ENCODE measurements at regions not wholly inside any gene's neighbourhood (a gene's known extent, or its start where the extent isn't known, plus 50 kb on each side); places are given as distances from the start of the nearest gene placed in this dataset.

GRCh38 chr14:42011221-42011620 lies 404.5 kb downstream of the LRFN5 start:
- no peaks in the 10 kb centered on the region for H3K36me3 ChIP-seq (ENCODE audit: insufficient read depth, low read length)
- no peaks in the 10 kb centered on the region for H3K4me1 ChIP-seq (ENCODE audit: insufficient read depth, low read length)
- no peaks in the 10 kb centered on the region for H3K9me3 ChIP-seq (ENCODE audit: control insufficient read depth, insufficient read depth, low read length)
- no peak overlapping the region for H3K9ac ChIP-seq (ENCODE audit: low read depth, low read length)

- Histone ChIP-seq H3K4me1 (ENCODE audit: insufficient read depth, low read length) (no peaks in the 10 kb centered on the region), H3K36me3 (ENCODE audit: insufficient read depth, low read length) (no peaks in the 10 kb centered on the region), H3K9me3 (ENCODE audit: control insufficient read depth, insufficient read depth, low read length) (no peaks in the 10 kb centered on the region), H3K9ac (ENCODE audit: low read depth, low read length) (no peak overlapping the region)
Measured at GRCh38 chr14:42004321-42004720, 397.6 kb downstream of the LRFN5 start.

- no peak overlapping the region for H3K9ac ChIP-seq (ENCODE audit: low read depth, low read length)
- H3K4me1 ChIP-seq (ENCODE audit: insufficient read depth, low read length) = no peaks in the 10 kb centered on the region
- no peaks in the 10 kb centered on the region for H3K9me3 ChIP-seq (ENCODE audit: control insufficient read depth, insufficient read depth, low read length)
- H3K36me3 ChIP-seq (ENCODE audit: insufficient read depth, low read length) = no peaks in the 10 kb centered on the region
Measured at GRCh38 chr14:42002141-42002540, 395.5 kb downstream of the LRFN5 start.

- no peak overlapping the region for H3K9ac ChIP-seq (ENCODE audit: low read depth, low read length)
- no peaks in the 10 kb centered on the region for H3K36me3 ChIP-seq (ENCODE audit: insufficient read depth, low read length)
- H3K4me1 ChIP-seq (ENCODE audit: insufficient read depth, low read length) = no peaks in the 10 kb centered on the region
- no peaks in the 10 kb centered on the region for H3K9me3 ChIP-seq (ENCODE audit: control insufficient read depth, insufficient read depth, low read length)
Measured at GRCh38 chr14:42001431-42001830, 394.8 kb downstream of the LRFN5 start.

GRCh38 chr14:42000450-42000849 lies 393.8 kb downstream of the LRFN5 start:
- H3K9me3 ChIP-seq (ENCODE audit: control insufficient read depth, insufficient read depth, low read length) = no peaks in the 10 kb centered on the region
- H3K9ac ChIP-seq (ENCODE audit: low read depth, low read length) = no peak overlapping the region
- H3K36me3 ChIP-seq (ENCODE audit: insufficient read depth, low read length) = no peaks in the 10 kb centered on the region
- no peaks in the 10 kb centered on the region for H3K4me1 ChIP-seq (ENCODE audit: insufficient read depth, low read length)

GRCh38 chr14:41993687-41994086 lies 387.0 kb downstream of the LRFN5 start:
- Histone ChIP-seq H3K4me1 (ENCODE audit: insufficient read depth, low read length) (no peaks in the 10 kb centered on the region), H3K36me3 (ENCODE audit: insufficient read depth, low read length) (no peaks in the 10 kb centered on the region)

GRCh38 chr14:41986700-41987099 lies 380.0 kb downstream of the LRFN5 start:
- H3K4me1 ChIP-seq (ENCODE audit: insufficient read depth, low read length) = no peaks in the 10 kb centered on the region
- H3K36me3 ChIP-seq (ENCODE audit: insufficient read depth, low read length) = no peaks in the 10 kb centered on the region
- H3K9me3 ChIP-seq (ENCODE audit: control insufficient read depth, insufficient read depth, low read length) = no peaks in the 10 kb centered on the region
- H3K9ac ChIP-seq (ENCODE audit: low read depth, low read length) = no peak overlapping the region

More at GRCh38 chr14:41993687-41994086, 387.0 kb downstream of the LRFN5 start:
- H3K9me3 ChIP-seq (ENCODE audit: control insufficient read depth, insufficient read depth, low read length) = no peaks in the 10 kb centered on the region
- H3K9ac ChIP-seq (ENCODE audit: low read depth, low read length) = no peak overlapping the region

- H3K9me3 ChIP-seq (ENCODE audit: control insufficient read depth, insufficient read depth, low read length) = no peaks in the 10 kb centered on the region
- no peaks in the 10 kb centered on the region for H3K4me1 ChIP-seq (ENCODE audit: insufficient read depth, low read length)
- no peak overlapping the region for H3K9ac ChIP-seq (ENCODE audit: low read depth, low read length)
- H3K36me3 ChIP-seq (ENCODE audit: insufficient read depth, low read length) = no peaks in the 10 kb centered on the region
Measured at GRCh38 chr14:41986083-41986645, 379.5 kb downstream of the LRFN5 start.

- no peaks in the 10 kb centered on the region; the same call in 1 of the 2 replicates for H3K9me3 ChIP-seq (ENCODE audit: control insufficient read depth, insufficient read depth, low read length)
- no peaks in the 10 kb centered on the region; the same call in 1 of the 2 replicates for H3K36me3 ChIP-seq (ENCODE audit: insufficient read depth, low read length)
- no peaks in the 10 kb centered on the region for H3K4me1 ChIP-seq (ENCODE audit: insufficient read depth, low read length)
- H3K9ac ChIP-seq (ENCODE audit: low read depth, low read length) = no peak overlapping the region
Measured at GRCh38 chr14:41973178-41973577, 366.5 kb downstream of the LRFN5 start.

GRCh38 chr14:41972531-41972930 lies 365.9 kb downstream of the LRFN5 start:
- no peaks in the 10 kb centered on the region; the same call in 1 of the 2 replicates for H3K9me3 ChIP-seq (ENCODE audit: control insufficient read depth, insufficient read depth, low read length)
- H3K4me1 ChIP-seq (ENCODE audit: insufficient read depth, low read length) = no peaks in the 10 kb centered on the region
- no peaks in the 10 kb centered on the region; the same call in 1 of the 2 replicates for H3K36me3 ChIP-seq (ENCODE audit: insufficient read depth, low read length)
- H3K9ac ChIP-seq (ENCODE audit: low read depth, low read length) = no peak overlapping the region

- Histone ChIP-seq H3K9ac (ENCODE audit: low read depth, low read length) (no peak overlapping the region), H3K9me3 (ENCODE audit: control insufficient read depth, insufficient read depth, low read length) (no peaks in the 10 kb centered on the region), H3K4me1 (ENCODE audit: insufficient read depth, low read length) (no peaks in the 10 kb centered on the region), H3K36me3 (ENCODE audit: insufficient read depth, low read length) (no peaks in the 10 kb centered on the region)
Measured at GRCh38 chr14:41960281-41960680, 353.6 kb downstream of the LRFN5 start.

- Histone ChIP-seq H3K9me3 (ENCODE audit: control insufficient read depth, insufficient read depth, low read length) (no peaks in the 10 kb centered on the region), H3K36me3 (ENCODE audit: insufficient read depth, low read length) (no peaks in the 10 kb centered on the region), H3K4me1 (ENCODE audit: insufficient read depth, low read length) (no peaks in the 10 kb centered on the region), H3K9ac (ENCODE audit: low read depth, low read length) (no peak overlapping the region)
Measured at GRCh38 chr14:41957459-41957858, 350.8 kb downstream of the LRFN5 start.
